Gastrocnemius medialis (tissue), 4 donors: ENCODE measurements at regions not wholly inside any gene's neighbourhood (a gene's known extent, or its start where the extent isn't known, plus 50 kb on each side); places are given as distances from the start of the nearest gene placed in this dataset.

Experiments used
- CTCF ChIP-seq, 5 experiments: fragments of 450-650 bp in 3 of 5; fragments of 200-600 bp in 2 of 5; sonication (generic) in 2 of 5; IDR thresholded peaks in 4 of 5; conservative IDR thresholded peaks in 1 of 5; 1 replicate in 4 of 5; 2 replicates in 1 of 5; pipeline ENCODE4 v1.5.1; 2016 to 2019; ENCODE audit warnings: antibody characterized with exemption in 5 of 5, mild to moderate bottlenecking in 3 of 5, moderate library complexity in 3 of 5
- POLR2A ChIP-seq, 2 donors: fragments of 450-650 bp; IDR thresholded peaks; one replicate each; pipeline ENCODE4 v1.6.1; 2017; ENCODE audit warnings: antibody characterized with exemption in 2 of 2, mild to moderate bottlenecking in 2 of 2, moderate library complexity in 2 of 2

GRCh38 chr6:21393441-21394165 lies 199.9 kb upstream of the SOX4 start:
- TF ChIP-seq CTCF (IDR thresholded peaks at IDR 0.05 in 4 of 5, conservative IDR thresholded peaks at IDR 0.05 in 1 of 5) (no peak), POLR2A (IDR thresholded peaks at IDR 0.05) (no peak)
